Mesodermal cell (in vitro differentiated cells): ENCODE measurements at regions not wholly inside any gene's neighbourhood (a gene's known extent, or its start where the extent isn't known, plus 50 kb on each side); places are given as distances from the start of the nearest gene placed in this dataset.

Source experiments
- H3K27ac ChIP-seq: 2 replicates; pipeline ENCODE4 v1.7.0; 2013; ENCODE audit warnings: mild to moderate bottlenecking, low read depth, low read length, moderate library complexity; ENCODE audit not compliant: severe bottlenecking
- H3K36me3 ChIP-seq: 2 replicates; pipeline ENCODE4 v1.7.1; 2013; ENCODE audit warnings: mild to moderate bottlenecking, low read length, moderate library complexity; ENCODE audit not compliant: control insufficient read depth, insufficient read depth
- H3K4me1 ChIP-seq: one replicate; pipeline ENCODE4 v1.7.1; 2013; ENCODE audit warnings: mild to moderate bottlenecking, low read length; ENCODE audit not compliant: insufficient read depth, control insufficient read depth, poor library complexity, severe bottlenecking
- H3K4me3 ChIP-seq: 2 replicates; pipeline ENCODE4 v1.7.0; 2013; ENCODE audit warnings: low read length, control low read depth, mild to moderate bottlenecking; ENCODE audit not compliant: insufficient read depth, poor library complexity, severe bottlenecking; ENCODE audit errors: extremely low read depth
- H3K9me3 ChIP-seq: 2 replicates; pipeline ENCODE4 v1.7.1; 2013; ENCODE audit warnings: mild to moderate bottlenecking, low read length, moderate library complexity; ENCODE audit not compliant: control insufficient read depth
- WGBS, 2 experiments: methylation state at CpG; one replicate each; pipeline ENCODE4 v1.1.5; 2013; ENCODE audit warnings: missing lambda C conversion rate in 2 of 2; ENCODE audit not compliant: insufficient coverage in 2 of 2; 5-methylcytosine and 5-hydroxymethylcytosine counted together

DNA sequence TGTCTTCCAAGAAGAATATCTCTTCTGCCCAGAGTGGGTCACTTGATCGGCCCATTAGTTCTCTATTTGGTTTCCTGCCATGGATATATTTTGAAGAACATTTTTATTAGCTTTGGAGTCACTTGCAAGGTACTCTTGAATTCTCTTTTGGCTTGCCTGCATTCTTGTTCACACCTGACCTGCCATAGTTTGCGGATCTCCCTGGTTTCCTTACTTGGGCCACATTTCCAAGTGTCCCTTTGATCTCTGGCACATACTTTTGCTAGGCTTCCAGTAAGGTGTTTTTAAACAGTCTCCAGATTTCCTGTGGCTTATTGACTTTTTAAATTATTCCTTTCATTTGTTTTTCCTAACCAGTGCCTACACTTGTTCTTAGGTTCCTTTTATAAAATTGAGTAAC is 488.5 kb upstream of the MDFIC2 start:
- 89 to 100% methylated on average over 1 to 2 of the region's 2 CpGs for WGBS, 2 experiments
- Histone ChIP-seq H3K4me1 (no peaks in the 10 kb centered on the region), H3K4me3 (no peak overlapping the region), H3K36me3 (no peaks in the 10 kb centered on the region), H3K27ac (no peak overlapping the region), H3K9me3 (no peaks in the 10 kb centered on the region)

DNA sequence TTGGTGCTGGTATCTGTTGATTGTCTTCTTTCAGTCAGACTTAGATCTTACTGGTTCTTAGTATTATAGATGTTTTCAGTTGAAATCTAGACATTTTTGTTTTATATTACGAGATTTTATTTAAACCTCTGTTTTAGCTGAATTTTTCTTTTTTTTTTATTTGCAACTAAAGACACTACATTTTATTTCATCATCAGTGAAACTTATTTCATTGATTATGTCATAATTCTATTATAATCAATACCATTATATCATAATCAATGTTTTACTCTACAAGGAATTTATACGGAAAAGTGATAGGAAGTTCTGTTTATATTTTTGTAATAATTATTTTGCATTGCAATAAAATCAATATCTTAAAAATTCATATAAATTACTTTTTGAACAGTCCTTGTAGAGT is 477.4 kb upstream of the MDFIC2 start:
- H3K27ac ChIP-seq, result no peak overlapping the region
- no peaks in the 10 kb centered on the region for H3K4me1 ChIP-seq
- H3K4me3 ChIP-seq, result no peak overlapping the region
- no peaks in the 10 kb centered on the region for H3K36me3 ChIP-seq
- no peaks in the 10 kb centered on the region for H3K9me3 ChIP-seq
- WGBS, 2 experiments, result no CpG with 5 or more reads among the region's 2 CpGs

GRCh38 chr3:70780790-70781189 is 468.4 kb upstream of the MDFIC2 start:
- Histone ChIP-seq H3K9me3 (no peaks in the 10 kb centered on the region), H3K27ac (no peak overlapping the region), H3K4me3 (no peak overlapping the region), H3K36me3 (no peaks in the 10 kb centered on the region), H3K4me1 (no peaks in the 10 kb centered on the region)

DNA sequence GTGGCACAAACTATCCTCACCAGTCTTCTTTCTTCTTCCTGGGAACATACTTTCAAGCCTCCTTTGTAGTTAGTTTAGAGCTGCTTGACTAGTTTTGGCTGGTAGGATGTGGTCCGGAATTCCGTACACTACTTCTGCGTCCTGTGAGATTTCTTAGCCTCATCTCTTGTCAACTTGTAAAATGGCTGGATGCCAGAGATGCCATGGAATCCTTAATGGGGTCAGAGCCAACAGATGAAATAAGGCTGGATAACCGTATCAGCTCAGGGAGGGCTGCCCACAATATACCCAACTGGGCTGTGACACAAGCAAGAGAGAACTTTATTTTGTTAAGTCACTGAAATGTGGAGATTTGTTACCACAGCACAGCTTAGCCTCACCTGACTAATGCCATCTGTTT is 466.9 kb upstream of the MDFIC2 start:
- WGBS, 2 experiments, result 83 to 88% methylated on average over 1 to 4 of the region's 4 CpGs
- Histone ChIP-seq H3K27ac (no peak overlapping the region), H3K36me3 (no peaks in the 10 kb centered on the region), H3K9me3 (no peaks in the 10 kb centered on the region), H3K4me1 (no peaks in the 10 kb centered on the region), H3K4me3 (no peak overlapping the region)

DNA sequence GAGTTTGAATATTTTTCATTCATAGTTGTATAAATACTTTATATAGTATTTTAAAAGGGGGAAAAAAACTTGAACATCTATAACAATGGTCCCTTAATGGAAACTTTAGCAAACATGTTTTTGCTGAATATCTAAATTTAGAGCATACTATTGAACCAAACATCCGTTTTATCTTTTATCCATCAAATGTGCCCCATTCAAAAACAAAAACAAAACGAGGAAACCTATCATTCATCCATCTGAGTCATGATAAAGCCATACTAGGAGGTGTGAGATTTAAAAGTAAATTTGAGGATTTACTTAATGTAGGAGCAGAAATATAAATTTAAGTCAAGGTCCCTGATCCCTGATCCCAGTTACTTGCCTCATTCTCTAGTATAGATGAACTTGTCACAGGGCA is 463.6 kb upstream of the MDFIC2 start:
- H3K27ac ChIP-seq, result no peak overlapping the region
- H3K4me3 ChIP-seq, result no peak overlapping the region
- no CpG with 5 or more reads among the region's 2 CpGs for WGBS, 2 experiments
- no peaks in the 10 kb centered on the region for H3K36me3 ChIP-seq
- no peaks in the 10 kb centered on the region for H3K9me3 ChIP-seq
- H3K4me1 ChIP-seq, result no peaks in the 10 kb centered on the region

GRCh38 chr3:70775257-70775656 is 462.8 kb upstream of the MDFIC2 start:
- H3K4me3 ChIP-seq, result no peak overlapping the region
- H3K27ac ChIP-seq, result no peak overlapping the region
- 71 to 86% methylated on average over 1 to 2 of the region's 4 CpGs for WGBS, 2 experiments
- H3K9me3 ChIP-seq, result no peaks in the 10 kb centered on the region
- H3K4me1 ChIP-seq, result no peaks in the 10 kb centered on the region
- H3K36me3 ChIP-seq, result no peaks in the 10 kb centered on the region

- no peaks in the 10 kb centered on the region for H3K9me3 ChIP-seq
- H3K4me3 ChIP-seq, result no peak overlapping the region
- no peak overlapping the region for H3K27ac ChIP-seq
- WGBS, 2 experiments, result 88% methylated on average over 1 of the region's 1 CpG; no CpG with 5 or more reads in 1 of the 2 experiments
- no peaks in the 10 kb centered on the region for H3K4me1 ChIP-seq
- no peaks in the 10 kb centered on the region for H3K36me3 ChIP-seq
These were observed 462.2 kb upstream of the MDFIC2 start for GRCh38 chr3:70774641-70775040.

DNA sequence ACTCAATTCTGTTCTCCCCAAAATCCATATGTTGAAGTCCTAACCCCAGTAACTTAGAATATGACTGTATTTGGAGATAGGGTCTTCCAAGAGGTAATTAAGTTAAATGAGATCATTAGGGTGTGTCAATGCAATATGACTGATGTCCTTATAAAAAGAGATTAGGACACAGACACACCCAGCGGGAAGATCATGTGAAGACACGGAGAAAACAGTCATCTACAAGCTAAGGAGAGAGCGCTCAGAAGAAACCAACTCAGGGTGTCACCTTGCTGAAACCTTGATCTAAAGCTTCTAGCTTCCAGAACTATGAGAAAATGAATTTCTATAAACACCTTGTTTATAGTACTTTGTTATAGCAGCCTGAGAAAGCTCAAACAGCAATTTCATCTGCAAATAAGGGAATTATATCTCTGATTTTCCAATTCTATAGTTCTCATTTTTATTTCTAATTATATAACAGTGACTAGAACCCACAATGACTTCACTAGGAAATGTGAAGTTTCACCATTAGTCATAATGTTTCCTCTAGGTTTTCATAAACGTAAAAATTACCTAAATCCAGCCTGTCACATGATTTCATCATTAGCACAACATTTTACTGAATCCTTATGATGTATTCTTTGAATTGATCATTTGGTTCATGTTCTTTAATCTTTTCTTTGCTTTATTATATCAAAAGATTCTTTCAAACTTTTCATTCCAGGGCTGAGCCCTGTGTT is 459.1 kb upstream of the MDFIC2 start:
- H3K27ac ChIP-seq, result no peak overlapping the region
- 93 to 100% methylated on average over 1 to 3 of the region's 4 CpGs for WGBS, 2 experiments
- no peaks in the 10 kb centered on the region for H3K9me3 ChIP-seq
- no peaks in the 10 kb centered on the region for H3K4me1 ChIP-seq
- no peak overlapping the region for H3K4me3 ChIP-seq
- H3K36me3 ChIP-seq, result no peaks in the 10 kb centered on the region

DNA sequence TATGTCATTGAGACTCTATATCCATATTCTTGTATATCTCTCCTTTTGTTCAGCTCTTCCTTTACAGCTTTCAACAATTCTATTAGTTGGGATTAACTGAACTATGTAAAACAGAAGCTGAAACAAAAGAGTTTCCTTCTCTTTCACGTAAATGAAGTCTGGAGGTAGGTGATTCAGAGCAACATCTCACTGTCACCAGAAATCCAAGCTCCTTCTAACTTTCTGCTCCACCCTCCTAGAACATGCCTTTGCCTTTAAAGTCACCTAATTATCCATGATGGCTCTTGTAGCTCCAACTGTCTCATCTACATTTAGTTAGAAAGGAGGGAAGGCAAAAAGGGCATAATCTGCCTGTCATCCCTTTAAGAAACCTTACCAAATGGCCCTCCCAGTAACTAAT is 458.2 kb upstream of the MDFIC2 start:
- no peaks in the 10 kb centered on the region for H3K9me3 ChIP-seq
- no CpG with 5 or more reads among the region's 1 CpG for WGBS, 2 experiments
- H3K4me3 ChIP-seq, result no peak overlapping the region
- no peak overlapping the region for H3K27ac ChIP-seq
- no peaks in the 10 kb centered on the region for H3K36me3 ChIP-seq
- no peaks in the 10 kb centered on the region for H3K4me1 ChIP-seq

DNA sequence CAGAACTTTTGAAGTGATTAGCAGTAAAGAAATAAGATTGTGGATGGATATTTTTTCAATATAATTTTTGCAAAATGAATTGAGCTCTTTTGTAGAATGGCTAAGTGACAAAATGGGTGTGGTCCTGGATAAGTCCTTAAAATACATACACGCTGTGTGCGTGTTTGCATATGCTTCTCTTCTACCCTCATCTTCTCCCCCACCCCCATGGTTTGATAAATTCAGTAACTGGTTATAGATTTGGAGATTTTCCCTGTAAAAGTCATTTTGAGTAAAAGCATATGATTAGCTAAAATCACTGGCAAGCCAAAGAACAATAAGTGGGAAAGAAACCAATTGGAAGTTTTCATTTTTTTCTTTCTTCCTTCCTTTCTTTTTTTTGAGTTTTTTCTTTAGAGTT is 453.9 kb upstream of the MDFIC2 start:
- Histone ChIP-seq H3K9me3 (no peaks in the 10 kb centered on the region), H3K27ac (no peak overlapping the region), H3K36me3 (no peaks in the 10 kb centered on the region), H3K4me3 (no peak overlapping the region), H3K4me1 (no peaks in the 10 kb centered on the region)
- WGBS, 2 experiments, result no CpG with 5 or more reads among the region's 2 CpGs

DNA sequence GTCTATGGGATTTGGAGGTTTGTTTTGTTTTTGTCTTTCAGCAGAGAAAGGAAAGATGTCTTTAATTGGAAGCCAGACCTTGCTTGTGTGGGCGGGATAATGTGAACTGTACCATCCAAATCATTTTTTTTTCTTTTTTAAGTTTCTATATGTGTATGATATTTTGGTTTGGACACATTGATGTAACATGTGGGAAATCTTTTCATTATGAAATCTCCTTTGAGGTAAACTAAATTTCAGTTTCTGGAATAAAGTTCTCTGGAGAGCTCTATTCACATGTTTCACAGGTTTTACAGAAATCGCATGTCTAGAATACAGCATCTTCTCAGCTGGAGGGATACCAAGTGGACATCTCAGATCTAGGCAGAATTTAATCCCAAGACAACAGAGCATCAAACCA is 451.5 kb upstream of the MDFIC2 start:
- Histone ChIP-seq H3K36me3 (no peaks in the 10 kb centered on the region), H3K27ac (no peak overlapping the region), H3K4me1 (no peaks in the 10 kb centered on the region), H3K4me3 (no peak overlapping the region), H3K9me3 (no peaks in the 10 kb centered on the region)
- WGBS, 2 experiments, result 60 to 100% methylated on average over 1 of the region's 2 CpGs
